NOMO-1 (cell line): ENCODE measurements at regions not wholly inside any gene's neighbourhood (a gene's known extent, or its start where the extent isn't known, plus 50 kb on each side); places are given as distances from the start of the nearest gene placed in this dataset.
"Not testable (repeated sequence)": the region's sequence is repeated elsewhere in the genome, so short reads cannot be mapped to it uniquely, and the experiment has no call there.

Experiments
- DNase-seq, 2 experiments: peaks; one replicate each; lab custom pipeline; 2025; ENCODE audit not compliant: unreplicated experiment in 2 of 2; lab: John Stamatoyannopoulos, UW

GRCh38 chr5:163870441-163870840 is 365.0 kb downstream of the MAT2B start:
- DNase-seq: no peak

- no peak for DNase-seq
Observed at GRCh38 chr5:163874431-163874830, 369.0 kb downstream of the MAT2B start.

- DNase-seq: not testable (repeated sequence)
Observed at GRCh38 chr5:163874912-163875311, 369.5 kb downstream of the MAT2B start.

- no peak for DNase-seq
Observed at GRCh38 chr5:163877865-163878264, 372.4 kb downstream of the MAT2B start.

GRCh38 chr5:163878490-163878889 is 373.1 kb downstream of the MAT2B start:
- DNase-seq: no peak

GRCh38 chr5:163880302-163880701 is 374.9 kb downstream of the MAT2B start:
- DNase-seq: no peak

- no peak for DNase-seq
Observed at GRCh38 chr5:163885117-163885516, 379.7 kb downstream of the MAT2B start.

GRCh38 chr5:163887854-163888253 is 382.4 kb downstream of the MAT2B start:
- no peak for DNase-seq

- no peak for DNase-seq
Observed at GRCh38 chr5:163888366-163888765, 382.9 kb downstream of the MAT2B start.

GRCh38 chr5:163889369-163889768 is 383.9 kb downstream of the MAT2B start:
- peak; percentile 33 to 69 for DNase-seq

- no peak for DNase-seq
Observed at GRCh38 chr5:163890261-163890660, 384.8 kb downstream of the MAT2B start.

GRCh38 chr5:163893281-163893680 is 387.9 kb downstream of the MAT2B start:
- DNase-seq: peak in 1 of 2 experiments; percentile 25

GRCh38 chr5:163894645-163895044 is 389.2 kb downstream of the MAT2B start:
- DNase-seq: peak; percentile 22 to 73

- DNase-seq: no peak
Observed at GRCh38 chr5:163898873-163899272, 393.5 kb downstream of the MAT2B start.

GRCh38 chr5:163907783-163908182 is 402.4 kb downstream of the MAT2B start:
- not testable (repeated sequence) for DNase-seq

GRCh38 chr5:163908253-163908652 is 402.8 kb downstream of the MAT2B start:
- DNase-seq: peak in 1 of 2 experiments; percentile 34

- DNase-seq: no peak
Observed at GRCh38 chr5:163910226-163910625, 404.8 kb downstream of the MAT2B start.

- no peak for DNase-seq
Observed at GRCh38 chr5:163912046-163912445, 406.6 kb downstream of the MAT2B start.

GRCh38 chr5:163913548-163913947 is 408.1 kb downstream of the MAT2B start:
- DNase-seq: peak; percentile 29 to 44

- peak; percentile 45 to 59 for DNase-seq
Observed at GRCh38 chr5:163914910-163915309, 409.5 kb downstream of the MAT2B start.

- peak; percentile 74 to 94 for DNase-seq
Observed at GRCh38 chr5:163915481-163915961, 410.1 kb downstream of the MAT2B start.

GRCh38 chr5:163916376-163916775 is 411.0 kb downstream of the MAT2B start:
- DNase-seq: peak; percentile 79 to 95

- DNase-seq: peak in 1 of 2 experiments; percentile 82
Observed at GRCh38 chr5:163916861-163917260, 411.4 kb downstream of the MAT2B start.
